ENCODE measurements at regions not wholly inside any gene's neighbourhood (a gene's known extent, or its start where the extent isn't known, plus 50 kb on each side); places are given as distances from the start of the nearest gene placed in this dataset.

GRCh38 chr15:67915461-67916374, 75.9 kb upstream of the RNU6-1 start:
- TF ChIP-seq CTCF (IDR thresholded peaks at IDR 0.05) (no peak), POLR2A (IDR thresholded peaks at IDR 0.05) (no peak)

Measured in esophagus squamous epithelium (tissue), 4 donors.